CD14-positive monocyte (primary cell): ENCODE measurements at regions not wholly inside any gene's neighbourhood (a gene's known extent, or its start where the extent isn't known, plus 50 kb on each side); places are given as distances from the start of the nearest gene placed in this dataset.

Experiments
- DNase-seq, 3 donors: peaks; one replicate each; pipeline ENCODE4 v3.0.0-alpha.2; 2011 to 2022
- H2AFZ ChIP-seq: 2 replicates; pipeline ENCODE4 v1.6.0; 2012; ENCODE audit warnings: mild to moderate bottlenecking, low read depth, low read length, inconsistent platforms; ENCODE audit not compliant: insufficient read depth, poor library complexity, severe bottlenecking
- H3K27ac ChIP-seq, 2 donors: 1 replicate in 1 of 2; 2 replicates in 1 of 2; pipeline ENCODE4 v1.5.1; 2012 to 2013; ENCODE audit warnings: low read length in 2 of 2, control low read depth in 1 of 2, inconsistent platforms in 1 of 2, low read depth in 1 of 2, mild to moderate bottlenecking in 1 of 2
- H3K27me3 ChIP-seq, 2 donors: one replicate each; pipeline versions ENCODE4 v1.6.0 to v1.6.1; 2011 to 2013; ENCODE audit warnings: low read length in 2 of 2; ENCODE audit not compliant: control insufficient read depth in 2 of 2, insufficient read depth in 2 of 2
- H3K36me3 ChIP-seq, 2 donors: replicated peaks in 1 of 2; 1 replicate in 1 of 2; 2 replicates in 1 of 2; pipeline versions ENCODE4 v1.5.1 to v1.6.1; 2012 to 2013; ENCODE audit warnings: low read length in 2 of 2, control low read depth in 1 of 2, inconsistent platforms in 1 of 2, mild to moderate bottlenecking in 1 of 2; ENCODE audit not compliant: insufficient read depth in 2 of 2, control insufficient read depth in 1 of 2
- H3K4me1 ChIP-seq, 2 donors: 1 replicate in 1 of 2; 2 replicates in 1 of 2; pipeline versions ENCODE4 v1.5.1 to v1.6.1; 2012 to 2013; ENCODE audit warnings: low read length in 2 of 2, control low read depth in 1 of 2, inconsistent platforms in 1 of 2, mild to moderate bottlenecking in 1 of 2, moderate library complexity in 1 of 2; ENCODE audit not compliant: insufficient read depth in 2 of 2, control insufficient read depth in 1 of 2
- H3K4me2 ChIP-seq: replicated peaks from 2 replicates; pipeline ENCODE3; 2012; ENCODE audit warnings: low read length, moderate library complexity, mild to moderate bottlenecking; ENCODE audit not compliant: poor library complexity, severe bottlenecking; ENCODE audit errors: extremely low read depth
- H3K4me3 ChIP-seq, 3 experiments: fragments of 200-600 bp in 1 of 3; sonication (generic) in 1 of 3; replicated peaks in 1 of 3; 1 replicate in 2 of 3; 2 replicates in 1 of 3; pipeline ENCODE4 v1.5.1; 2011 to 2013; ENCODE audit warnings: low read length in 3 of 3, mild to moderate bottlenecking in 3 of 3, control low read depth in 2 of 3, low read depth in 2 of 3, inconsistent platforms in 1 of 3, moderate library complexity in 1 of 3
- H3K79me2 ChIP-seq: 2 replicates; pipeline ENCODE4 v1.6.0; 2012; ENCODE audit warnings: mild to moderate bottlenecking, control low read depth, inconsistent platforms, low read length, moderate library complexity; ENCODE audit not compliant: insufficient read depth
- H3K9ac ChIP-seq: 2 replicates; pipeline ENCODE4 v1.6.0; 2017; ENCODE audit warnings: low read length, mild to moderate bottlenecking; ENCODE audit not compliant: insufficient read depth, poor library complexity, severe bottlenecking
- H3K9me3 ChIP-seq, 2 donors: replicated peaks in 1 of 2; 1 replicate in 1 of 2; 2 replicates in 1 of 2; pipeline versions ENCODE4 v1.5.1 to v1.6.1; 2012 to 2013; ENCODE audit warnings: low read length in 2 of 2, control low read depth in 1 of 2; ENCODE audit not compliant: control insufficient read depth in 1 of 2, insufficient read depth in 1 of 2
- H4K20me1 ChIP-seq: 2 replicates; pipeline ENCODE4 v1.6.0; 2012; ENCODE audit warnings: mild to moderate bottlenecking, low read length, control low read depth, moderate library complexity; ENCODE audit not compliant: insufficient read depth
- H3K27ac Mint-ChIP-seq, 7 donors: one replicate each; pipeline ENCODE4 v1.8.0; 2020; ENCODE audit warnings: mild to moderate bottlenecking in 7 of 7, mixed read lengths in 7 of 7, moderate library complexity in 6 of 7, inconsistent platforms in 2 of 7
- H3K27me3 Mint-ChIP-seq, 3 donors: one replicate each; pipeline ENCODE4 v1.8.0; 2021 to 2022; ENCODE audit warnings: low read depth in 3 of 3, mild to moderate bottlenecking in 3 of 3, mixed read lengths in 3 of 3, moderate library complexity in 3 of 3, inconsistent platforms in 1 of 3
- H3K36me3 Mint-ChIP-seq, 2 donors: one replicate each; pipeline ENCODE4 v1.8.0; 2020; ENCODE audit warnings: mixed read lengths in 2 of 2, inconsistent platforms in 1 of 2, mild to moderate bottlenecking in 1 of 2
- H3K4me1 Mint-ChIP-seq: one replicate; pipeline ENCODE4 v1.8.0; 2020; ENCODE audit warnings: mild to moderate bottlenecking, mixed read lengths
- H3K4me3 Mint-ChIP-seq, 2 donors: one replicate each; pipeline ENCODE4 v1.8.0; 2020; ENCODE audit warnings: mild to moderate bottlenecking in 2 of 2, mixed read lengths in 2 of 2, moderate library complexity in 1 of 2
- H3K9me3 Mint-ChIP-seq, 7 donors: one replicate each; pipeline ENCODE4 v1.8.0; 2020 to 2022; ENCODE audit warnings: mixed read lengths in 7 of 7, mild to moderate bottlenecking in 6 of 7, moderate library complexity in 6 of 7, inconsistent platforms in 2 of 7
- CTCF ChIP-seq: fragments of 200-600 bp; IDR thresholded peaks from one replicate; pipeline ENCODE4 v1.8.0; 2022; ENCODE audit warnings: antibody characterized with exemption, mild to moderate bottlenecking
- WGBS: methylation state at CpG from one replicate; pipeline ENCODE4 v1.1.5; 2013; ENCODE audit warnings: missing lambda C conversion rate; ENCODE audit not compliant: insufficient coverage; 5-methylcytosine and 5-hydroxymethylcytosine counted together
- intact Hi-C, 2 donors: fragments of 100-400 bp; cut with micrococcal nuclease; formaldehyde crosslinking; loops; one replicate each; pipeline versions ENCODE4 v1.15.0 to v1.15.1; 2023

- H3K4me1 Mint-ChIP-seq, result no peaks in the 10 kb centered on the region
- WGBS, result no CpG with 5 or more reads among the region's 1 CpG
- no peaks in the 10 kb centered on the region for H3K9me3 ChIP-seq
Observed at GRCh38 chr4:28665306-28665705, 1804.7 kb downstream of the STIM2 start.

GRCh38 chr4:28675582-28675981 is 1814.9 kb downstream of the STIM2 start:
- no peak overlapping the region for H3K4me3 Mint-ChIP-seq
- no peak overlapping the region for H3K27ac Mint-ChIP-seq
- no peaks in the 10 kb centered on the region for H3K36me3 Mint-ChIP-seq
- H3K9me3 Mint-ChIP-seq, result peaks cover 0 to 2% (median 0%) of the 10 kb centered on the region in 7 donors
- Histone ChIP-seq H3K9ac (no peak overlapping the region), H3K79me2 (no peaks in the 10 kb centered on the region), H4K20me1 (no peaks in the 10 kb centered on the region), H3K36me3 (no peaks in the 10 kb centered on the region), H2AFZ (no peak overlapping the region), H3K4me1 (no peaks in the 10 kb centered on the region), H3K27ac (no peak overlapping the region), H3K9me3 (no peaks in the 10 kb centered on the region), H3K27me3 (no peaks in the 10 kb centered on the region), H3K4me3 (no peak overlapping the region), H3K4me2 (no peak overlapping the region)
- TF ChIP-seq CTCF, result no peak
- intact Hi-C loops, result no loop called here
- H3K4me1 Mint-ChIP-seq, result no peaks in the 10 kb centered on the region
- no peak for DNase-seq
- no peaks in the 10 kb centered on the region for H3K27me3 Mint-ChIP-seq

More at GRCh38 chr4:28665306-28665705, 1804.7 kb downstream of the STIM2 start:
- no peaks in the 10 kb centered on the region for H4K20me1 ChIP-seq
- Mint-ChIP-seq H3K9me3 (peaks cover 0 to 3% (median 0%) of the 10 kb centered on the region in 7 donors), H3K27ac (no peak overlapping the region), H3K36me3 (no peaks in the 10 kb centered on the region), H3K4me3 (no peak overlapping the region), H3K27me3 (no peaks in the 10 kb centered on the region)
- no peaks in the 10 kb centered on the region for H3K27me3 ChIP-seq
- intact Hi-C loops, result no loop called here
- H3K9ac ChIP-seq, result no peak overlapping the region
- no peaks in the 10 kb centered on the region for H3K4me1 ChIP-seq
- no peak overlapping the region for H3K4me2 ChIP-seq
- no peak for TF ChIP-seq CTCF
- no peak overlapping the region for H3K27ac ChIP-seq
- H3K4me3 ChIP-seq, result no peak overlapping the region
- DNase-seq, result no peak
- H2AFZ ChIP-seq, result no peak overlapping the region
- H3K79me2 ChIP-seq, result no peaks in the 10 kb centered on the region
- H3K36me3 ChIP-seq, result no peaks in the 10 kb centered on the region
